ENCODE measurements at regions not wholly inside any gene's neighbourhood (a gene's known extent, or its start where the extent isn't known, plus 50 kb on each side); places are given as distances from the start of the nearest gene placed in this dataset.
"Not testable (repeated sequence)": the region's sequence is repeated elsewhere in the genome, so short reads cannot be mapped to it uniquely, and the experiment has no call there.

GRCh38 chr1:115530407-115530806 lies 111.4 kb upstream of the VANGL1 start:
- Mint-ChIP-seq H3K36me3 (ENCODE audit: insufficient read depth) (no peaks in the 10 kb centered on the region), H3K9me3 (ENCODE audit: low read depth) (no peaks in the 10 kb centered on the region), H3K4me1 (ENCODE audit: low read depth) (peaks cover 40% of the 10 kb centered on the region), H3K27ac (no peak overlapping the region), H3K4me3 (ENCODE audit: low read depth) (no peak overlapping the region), H3K27me3 (no peaks in the 10 kb centered on the region)
- TF ChIP-seq, protein P1, sequence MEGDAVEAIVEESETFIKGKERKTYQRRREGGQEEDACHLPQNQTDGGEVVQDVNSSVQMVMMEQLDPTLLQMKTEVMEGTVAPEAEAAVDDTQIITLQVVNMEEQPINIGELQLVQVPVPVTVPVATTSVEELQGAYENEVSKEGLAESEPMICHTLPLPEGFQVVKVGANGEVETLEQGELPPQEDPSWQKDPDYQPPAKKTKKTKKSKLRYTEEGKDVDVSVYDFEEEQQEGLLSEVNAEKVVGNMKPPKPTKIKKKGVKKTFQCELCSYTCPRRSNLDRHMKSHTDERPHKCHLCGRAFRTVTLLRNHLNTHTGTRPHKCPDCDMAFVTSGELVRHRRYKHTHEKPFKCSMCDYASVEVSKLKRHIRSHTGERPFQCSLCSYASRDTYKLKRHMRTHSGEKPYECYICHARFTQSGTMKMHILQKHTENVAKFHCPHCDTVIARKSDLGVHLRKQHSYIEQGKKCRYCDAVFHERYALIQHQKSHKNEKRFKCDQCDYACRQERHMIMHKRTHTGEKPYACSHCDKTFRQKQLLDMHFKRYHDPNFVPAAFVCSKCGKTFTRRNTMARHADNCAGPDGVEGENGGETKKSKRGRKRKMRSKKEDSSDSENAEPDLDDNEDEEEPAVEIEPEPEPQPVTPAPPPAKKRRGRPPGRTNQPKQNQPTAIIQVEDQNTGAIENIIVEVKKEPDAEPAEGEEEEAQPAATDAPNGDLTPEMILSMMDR (IDR thresholded peaks at IDR 0.05; ENCODE audit: unreplicated experiment), result no peak
- no peak for DNase-seq (ENCODE audit: low spot score, unreplicated experiment)

GRCh38 chr1:115529216-115529897 lies 112.4 kb upstream of the VANGL1 start:
- H3K4me3 Mint-ChIP-seq (ENCODE audit: low read depth), result no peak overlapping the region
- TF ChIP-seq, protein P1 (IDR thresholded peaks at IDR 0.05; ENCODE audit: unreplicated experiment), result no peak
- no peak for DNase-seq (ENCODE audit: low spot score, unreplicated experiment)
- no peaks in the 10 kb centered on the region for H3K36me3 Mint-ChIP-seq (ENCODE audit: insufficient read depth)
- H3K27me3 Mint-ChIP-seq, result no peaks in the 10 kb centered on the region
- no peak overlapping the region for H3K27ac Mint-ChIP-seq
- peaks cover 36% of the 10 kb centered on the region for H3K4me1 Mint-ChIP-seq (ENCODE audit: low read depth)
- H3K9me3 Mint-ChIP-seq (ENCODE audit: low read depth), result no peaks in the 10 kb centered on the region

DNA sequence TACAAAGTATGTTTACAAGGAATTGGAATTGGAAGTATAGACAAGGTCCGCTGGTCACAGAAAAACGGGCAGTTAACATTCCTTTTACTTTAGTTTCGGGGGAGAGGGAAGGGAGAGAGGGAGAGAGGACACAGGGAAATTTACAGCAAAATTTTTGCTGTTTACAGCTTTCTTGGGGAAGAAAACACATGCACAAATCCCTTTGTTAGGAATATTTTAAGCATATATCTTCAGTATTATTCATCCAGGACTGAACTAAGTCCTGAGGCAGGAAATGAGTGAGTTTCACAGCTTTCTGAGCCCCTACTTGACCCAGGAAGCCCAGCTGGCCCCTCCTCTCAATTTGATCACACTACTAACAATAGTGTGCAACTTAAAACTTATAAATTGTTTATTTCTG lies 113.4 kb upstream of the VANGL1 start:
- not testable (repeated sequence) for H3K27me3 Mint-ChIP-seq; H3K4me3 Mint-ChIP-seq (ENCODE audit: low read depth); H3K27ac Mint-ChIP-seq; H3K36me3 Mint-ChIP-seq (ENCODE audit: insufficient read depth); DNase-seq (ENCODE audit: low spot score, unreplicated experiment); H3K9me3 Mint-ChIP-seq (ENCODE audit: low read depth)
- peaks cover 28% of the 10 kb centered on the region for H3K4me1 Mint-ChIP-seq (ENCODE audit: low read depth)

DNA sequence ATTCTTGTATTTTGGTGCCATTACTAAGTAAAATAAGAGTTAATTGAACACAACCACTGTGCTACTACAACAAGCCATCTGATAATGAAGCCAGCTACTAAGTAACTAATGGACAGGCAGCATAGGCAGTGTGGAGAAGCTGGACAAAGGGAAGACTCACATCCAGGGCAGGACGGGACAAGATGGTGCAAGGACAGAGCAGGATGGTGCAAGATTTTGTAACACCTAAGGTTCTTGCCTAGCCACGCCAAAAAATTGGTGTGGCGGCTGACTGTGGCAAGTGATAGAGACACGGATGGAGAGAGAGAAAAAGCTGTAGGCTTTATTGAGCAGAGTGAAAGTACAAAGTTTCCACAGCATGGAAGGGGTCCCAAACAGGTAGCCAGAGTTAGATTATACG lies 114.0 kb upstream of the VANGL1 start:
- Mint-ChIP-seq H3K9me3 (ENCODE audit: low read depth) (no peaks in the 10 kb centered on the region), H3K27ac (no peak overlapping the region), H3K36me3 (ENCODE audit: insufficient read depth) (no peaks in the 10 kb centered on the region), H3K4me1 (ENCODE audit: low read depth) (peaks cover 23% of the 10 kb centered on the region), H3K27me3 (no peaks in the 10 kb centered on the region), H3K4me3 (ENCODE audit: low read depth) (no peak overlapping the region)
- no peak for DNase-seq (ENCODE audit: low spot score, unreplicated experiment)
- TF ChIP-seq, protein P1 (IDR thresholded peaks at IDR 0.05; ENCODE audit: unreplicated experiment), result no peak

DNA sequence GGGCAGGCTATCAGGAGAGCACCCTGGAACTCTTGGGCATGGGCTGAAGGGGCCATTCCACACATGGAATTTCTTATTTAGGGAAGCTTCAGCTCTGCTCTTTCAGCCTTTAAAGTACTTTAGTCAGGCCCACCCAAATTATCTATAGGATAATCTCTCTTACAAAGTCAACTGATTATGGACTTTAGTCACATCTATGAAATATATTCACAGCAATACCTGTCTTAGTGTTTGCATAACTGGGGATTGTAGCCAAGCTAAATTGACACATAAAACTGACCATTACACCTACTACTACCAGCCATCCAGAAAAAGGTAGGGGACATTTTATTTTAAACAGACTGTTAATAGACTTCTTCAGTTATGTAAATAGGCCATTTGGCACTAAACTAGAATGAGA lies 114.9 kb upstream of the VANGL1 start:
- H3K27me3 Mint-ChIP-seq, result no peaks in the 10 kb centered on the region
- H3K27ac Mint-ChIP-seq, result no peak overlapping the region
- TF ChIP-seq, protein P1 (IDR thresholded peaks at IDR 0.05; ENCODE audit: unreplicated experiment), result no peak
- no peak overlapping the region for H3K4me3 Mint-ChIP-seq (ENCODE audit: low read depth)
- H3K9me3 Mint-ChIP-seq (ENCODE audit: low read depth), result no peaks in the 10 kb centered on the region
- peaks cover 14% of the 10 kb centered on the region for H3K4me1 Mint-ChIP-seq (ENCODE audit: low read depth)
- no peak for DNase-seq (ENCODE audit: low spot score, unreplicated experiment)
- no peaks in the 10 kb centered on the region for H3K36me3 Mint-ChIP-seq (ENCODE audit: insufficient read depth)

- DNase-seq (ENCODE audit: low spot score, unreplicated experiment), result no peak
- Mint-ChIP-seq H3K27me3 (no peaks in the 10 kb centered on the region), H3K27ac (no peak overlapping the region), H3K9me3 (ENCODE audit: low read depth) (peaks cover 9% of the 10 kb centered on the region), H3K36me3 (ENCODE audit: insufficient read depth) (no peaks in the 10 kb centered on the region), H3K4me1 (ENCODE audit: low read depth) (peaks cover 6% of the 10 kb centered on the region), H3K4me3 (ENCODE audit: low read depth) (no peak overlapping the region)
- TF ChIP-seq, protein P1 (IDR thresholded peaks at IDR 0.05; ENCODE audit: unreplicated experiment), result no peak
Measured at GRCh38 chr1:115524236-115524635, 117.5 kb upstream of the VANGL1 start.

Measured in progenitor cell of endocrine pancreas (in vitro differentiated cells).